Loucy (cell line): ENCODE measurements at regions not wholly inside any gene's neighbourhood (a gene's known extent, or its start where the extent isn't known, plus 50 kb on each side); places are given as distances from the start of the nearest gene placed in this dataset.

Experiments
- H2AFZ ChIP-seq: fragments of 200-600 bp; sonication (generic); 2 replicates; pipeline ENCODE4 v1.6.0; 2016; ENCODE audit warnings: antibody characterized with exemption, mild to moderate bottlenecking, low read length, moderate library complexity
- H3F3A ChIP-seq: fragments of 200-600 bp; 2 replicates; pipeline ENCODE4 v1.6.0; 2016; ENCODE audit warnings: antibody characterized with exemption, low read depth, mild to moderate bottlenecking
- H3K27me3 ChIP-seq: fragments of 200-600 bp; sonication (generic); 2 replicates; pipeline ENCODE4 v1.6.1; 2014; ENCODE audit warnings: low read length, mild to moderate bottlenecking; ENCODE audit not compliant: insufficient read depth, poor library complexity, severe bottlenecking
- H3K36me3 ChIP-seq: fragments of 200-600 bp; sonication (generic); 2 replicates; pipeline ENCODE4 v1.6.1; 2016; ENCODE audit warnings: low read length; ENCODE audit not compliant: insufficient read depth
- H3K4me1 ChIP-seq: fragments of 200-600 bp; sonication (generic); 2 replicates; pipeline ENCODE4 v1.5.1; 2014; ENCODE audit warnings: low read length, mild to moderate bottlenecking; ENCODE audit not compliant: insufficient read depth, poor library complexity, severe bottlenecking
- H3K4me2 ChIP-seq: fragments of 200-600 bp; sonication (generic); 2 replicates; pipeline ENCODE4 v1.6.0; 2014; ENCODE audit warnings: antibody characterized with exemption, low read length, low read depth, mild to moderate bottlenecking; ENCODE audit not compliant: poor library complexity, severe bottlenecking
- H3K4me3 ChIP-seq: fragments of 200-600 bp; sonication (generic); 2 replicates; pipeline ENCODE4 v1.5.1; 2014; ENCODE audit warnings: low read length, mild to moderate bottlenecking, mixed read lengths; ENCODE audit not compliant: poor library complexity, severe bottlenecking
- H3K79me2 ChIP-seq: fragments of 200-600 bp; sonication (generic); 2 replicates; pipeline ENCODE4 v1.6.1; 2014; ENCODE audit warnings: low read length; ENCODE audit not compliant: insufficient read depth
- H3K9ac ChIP-seq: fragments of 200-600 bp; sonication (generic); 2 replicates; pipeline ENCODE4 v1.6.0; 2014; ENCODE audit warnings: mild to moderate bottlenecking, low read depth, low read length, moderate library complexity; ENCODE audit not compliant: poor library complexity, severe bottlenecking
- H3K9me2 ChIP-seq: fragments of 200-600 bp; sonication (generic); replicated peaks from 2 replicates; pipeline ENCODE4 v1.6.1; 2016; ENCODE audit warnings: low read depth, low read length, mixed read lengths
- H3K9me3 ChIP-seq: fragments of 200-600 bp; sonication (generic); 2 replicates; pipeline ENCODE4 v1.6.1; 2014; ENCODE audit warnings: mild to moderate bottlenecking, antibody characterized with exemption, low read length, low read depth; ENCODE audit not compliant: insufficient read depth
- H4K20me1 ChIP-seq: fragments of 200-600 bp; sonication (generic); 2 replicates; pipeline ENCODE4 v1.6.0; 2014; ENCODE audit warnings: antibody characterized with exemption, low read length, mild to moderate bottlenecking; ENCODE audit not compliant: insufficient read depth, poor library complexity, severe bottlenecking
- CTCF ChIP-seq: fragments of 200-600 bp; sonication (generic); conservative IDR thresholded peaks from 2 replicates; pipeline ENCODE4 v1.5.1; 2014; ENCODE audit warnings: mild to moderate bottlenecking, antibody characterized with exemption, low read length
- EZH2phosphoT487 ChIP-seq: fragments of 200-600 bp; IDR thresholded peaks from 2 replicates; pipeline ENCODE4 v1.6.1; 2018; ENCODE audit warnings: antibody characterized with exemption, mild to moderate bottlenecking, moderate library complexity, borderline replicate concordance

GRCh38 chr2:181780047-181780651, 99.8 kb upstream of the NEUROD1 start:
- no peaks in the 10 kb centered on the region for H3K9me2 ChIP-seq
- TF ChIP-seq CTCF: no peak
- TF ChIP-seq EZH2phosphoT487: no peak
- peaks cover 50% of the 10 kb centered on the region for H3K4me1 ChIP-seq
- H3K79me2 ChIP-seq: no peaks in the 10 kb centered on the region
- H3K4me2 ChIP-seq: peak overlapping the region; percentile 13
- H3F3A ChIP-seq: no peaks in the 10 kb centered on the region
- no peaks in the 10 kb centered on the region for H4K20me1 ChIP-seq
- H3K9me3 ChIP-seq: no peaks in the 10 kb centered on the region
- H3K9ac ChIP-seq: no peak overlapping the region
- no peaks in the 10 kb centered on the region for H3K27me3 ChIP-seq
- H3K4me3 ChIP-seq: peak overlapping the region; percentile 0
- H3K36me3 ChIP-seq: no peaks in the 10 kb centered on the region
- peak overlapping the region; percentile 47 for H2AFZ ChIP-seq

GRCh38 chr2:181780657-181781056, 100.3 kb upstream of the NEUROD1 start:
- peak overlapping the region; percentile 0 for H3K4me3 ChIP-seq
- no peaks in the 10 kb centered on the region for H3K36me3 ChIP-seq
- H3K4me2 ChIP-seq: peak overlapping the region; percentile 13
- H3K9me3 ChIP-seq: no peaks in the 10 kb centered on the region
- no peaks in the 10 kb centered on the region for H3K79me2 ChIP-seq
- H3F3A ChIP-seq: no peaks in the 10 kb centered on the region
- H2AFZ ChIP-seq: peak overlapping the region; percentile 51
- no peaks in the 10 kb centered on the region for H3K9me2 ChIP-seq
- TF ChIP-seq CTCF (no peak), EZH2phosphoT487 (no peak)
- H3K4me1 ChIP-seq: peaks cover 51% of the 10 kb centered on the region
- no peak overlapping the region for H3K9ac ChIP-seq
- no peaks in the 10 kb centered on the region for H3K27me3 ChIP-seq
- H4K20me1 ChIP-seq: no peaks in the 10 kb centered on the region

GRCh38 chr2:181781078-181781786, 100.9 kb upstream of the NEUROD1 start:
- Histone ChIP-seq H3K4me2 (peak overlapping the region; percentile 13), H3K4me1 (peaks cover 54% of the 10 kb centered on the region), H3F3A (no peaks in the 10 kb centered on the region), H3K27me3 (no peaks in the 10 kb centered on the region), H3K36me3 (no peaks in the 10 kb centered on the region), H3K9me2 (no peaks in the 10 kb centered on the region), H2AFZ (peak overlapping the region; percentile 51), H3K4me3 (peak overlapping the region; percentile 0), H3K9ac (no peak overlapping the region), H3K9me3 (no peaks in the 10 kb centered on the region), H3K79me2 (no peaks in the 10 kb centered on the region), H4K20me1 (no peaks in the 10 kb centered on the region)
- no peak; the same call in 1 of the 2 replicates for TF ChIP-seq CTCF
- no peak for TF ChIP-seq EZH2phosphoT487
